Stromal cell of bone marrow (primary cell): ENCODE measurements at regions not wholly inside any gene's neighbourhood (a gene's known extent, or its start where the extent isn't known, plus 50 kb on each side); places are given as distances from the start of the nearest gene placed in this dataset.

ENCODE experiments used
- DNase-seq: peaks from one replicate; pipeline ENCODE4 v3.0.0-alpha.2; 2012; ENCODE audit warnings: low read depth

- DNase-seq = no peak
Observed at GRCh38 chr9:1201901-1202300, 151.7 kb downstream of the DMRT2 start.

DNA sequence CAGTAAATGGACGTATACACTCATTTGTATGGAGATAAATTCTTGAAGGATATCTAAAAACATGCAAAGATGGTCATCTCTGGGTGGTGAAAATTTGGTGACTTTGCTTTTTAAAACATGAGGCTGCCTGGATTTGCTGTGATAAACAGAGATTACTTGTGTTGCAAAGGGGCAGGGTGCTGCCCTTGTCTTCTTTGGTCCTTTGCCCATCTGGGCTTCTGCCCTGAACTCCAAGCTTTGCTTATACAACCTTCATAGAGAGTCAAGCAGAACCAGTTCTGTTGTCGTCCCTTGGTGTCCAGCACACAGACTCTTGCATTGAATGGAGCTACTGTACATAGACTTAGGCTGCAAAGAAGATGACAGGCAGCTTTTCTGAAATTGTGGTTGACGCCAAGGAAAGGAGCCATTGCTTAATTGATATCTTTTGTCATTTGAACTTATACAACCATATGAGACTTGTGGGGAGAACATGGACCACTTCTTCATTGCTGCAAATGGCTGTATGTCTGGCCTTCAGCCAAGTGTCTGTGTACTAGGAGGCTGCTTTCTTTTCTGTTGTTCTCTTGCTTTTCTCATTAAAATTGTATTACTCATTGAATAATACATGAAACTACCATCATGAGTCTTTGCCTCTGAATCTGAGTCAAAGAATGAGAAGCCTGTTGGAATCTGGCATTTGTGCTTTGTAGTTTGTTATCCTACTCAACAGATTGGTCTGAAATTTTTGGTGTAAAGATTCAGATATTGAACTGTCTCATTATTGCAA is 152.5 kb downstream of the DMRT2 start:
- no peak for DNase-seq

DNA sequence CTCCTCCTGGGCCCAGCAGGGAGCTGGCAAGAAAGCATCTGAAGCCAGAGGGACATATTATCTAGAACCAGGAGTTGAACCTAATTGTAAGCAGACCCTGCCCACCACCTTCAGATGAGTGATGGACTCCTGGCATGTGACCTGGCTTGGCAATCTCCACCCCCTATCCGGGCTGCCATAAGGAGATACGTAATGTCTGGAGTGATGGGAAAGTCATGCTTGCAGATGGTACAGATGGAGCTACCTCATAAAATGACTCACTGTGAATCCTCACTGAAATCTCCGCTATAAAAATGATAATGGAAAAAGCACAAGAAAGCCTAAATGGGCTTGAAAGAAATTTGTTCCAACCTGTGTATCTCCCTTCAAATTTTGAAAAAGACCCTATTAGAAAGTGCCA is 157.5 kb downstream of the DMRT2 start:
- no peak for DNase-seq

- DNase-seq = peak; percentile 19
Observed at GRCh38 chr9:1208157-1208556, 158.0 kb downstream of the DMRT2 start.

DNA sequence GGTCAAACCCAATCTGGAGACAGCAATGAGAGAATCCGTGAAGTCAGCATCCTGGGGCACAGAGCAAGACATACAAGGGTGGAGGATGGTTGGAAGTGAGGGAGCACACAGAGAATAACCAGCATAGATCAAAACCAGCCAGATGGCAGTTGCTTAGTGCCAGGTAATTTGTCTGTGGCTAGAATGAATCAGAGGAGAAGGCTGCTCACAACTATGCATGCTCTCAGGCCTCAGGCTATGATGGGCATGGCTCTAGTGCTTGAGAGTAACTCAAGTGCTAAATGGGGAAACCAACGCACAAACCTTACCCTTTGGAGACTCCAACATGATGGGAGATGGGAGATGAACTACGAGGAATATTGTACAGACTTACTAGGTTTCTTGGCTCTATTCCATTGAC is 160.8 kb downstream of the DMRT2 start:
- no peak for DNase-seq

- no peak for DNase-seq
Observed at GRCh38 chr9:1216532-1216931, 166.4 kb downstream of the DMRT2 start.

- DNase-seq = no peak
Observed at GRCh38 chr9:1217076-1217475, 166.9 kb downstream of the DMRT2 start.

DNA sequence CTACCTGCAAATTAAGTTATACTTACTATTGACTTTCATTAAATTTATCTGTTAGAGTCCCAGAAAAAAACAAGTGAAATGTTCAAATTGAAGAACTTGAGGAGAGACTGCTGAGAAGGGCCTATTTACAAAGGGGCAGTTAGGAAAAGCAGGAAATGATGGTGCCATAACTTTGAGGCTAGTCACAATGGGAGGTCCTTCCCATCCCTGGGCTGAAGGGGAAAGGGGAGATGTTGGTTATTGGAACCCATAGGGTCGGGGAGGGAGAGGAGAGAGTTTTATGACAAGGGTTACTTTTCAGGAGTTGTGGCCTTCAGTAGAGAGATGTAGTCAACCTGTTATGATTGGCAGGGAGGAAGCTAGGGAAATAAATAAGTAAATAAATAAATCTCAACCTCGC is 169.1 kb downstream of the DMRT2 start:
- no peak for DNase-seq

GRCh38 chr9:1221298-1221697 is 171.1 kb downstream of the DMRT2 start:
- no peak for DNase-seq

GRCh38 chr9:1222511-1222910 is 172.4 kb downstream of the DMRT2 start:
- no peak for DNase-seq

DNA sequence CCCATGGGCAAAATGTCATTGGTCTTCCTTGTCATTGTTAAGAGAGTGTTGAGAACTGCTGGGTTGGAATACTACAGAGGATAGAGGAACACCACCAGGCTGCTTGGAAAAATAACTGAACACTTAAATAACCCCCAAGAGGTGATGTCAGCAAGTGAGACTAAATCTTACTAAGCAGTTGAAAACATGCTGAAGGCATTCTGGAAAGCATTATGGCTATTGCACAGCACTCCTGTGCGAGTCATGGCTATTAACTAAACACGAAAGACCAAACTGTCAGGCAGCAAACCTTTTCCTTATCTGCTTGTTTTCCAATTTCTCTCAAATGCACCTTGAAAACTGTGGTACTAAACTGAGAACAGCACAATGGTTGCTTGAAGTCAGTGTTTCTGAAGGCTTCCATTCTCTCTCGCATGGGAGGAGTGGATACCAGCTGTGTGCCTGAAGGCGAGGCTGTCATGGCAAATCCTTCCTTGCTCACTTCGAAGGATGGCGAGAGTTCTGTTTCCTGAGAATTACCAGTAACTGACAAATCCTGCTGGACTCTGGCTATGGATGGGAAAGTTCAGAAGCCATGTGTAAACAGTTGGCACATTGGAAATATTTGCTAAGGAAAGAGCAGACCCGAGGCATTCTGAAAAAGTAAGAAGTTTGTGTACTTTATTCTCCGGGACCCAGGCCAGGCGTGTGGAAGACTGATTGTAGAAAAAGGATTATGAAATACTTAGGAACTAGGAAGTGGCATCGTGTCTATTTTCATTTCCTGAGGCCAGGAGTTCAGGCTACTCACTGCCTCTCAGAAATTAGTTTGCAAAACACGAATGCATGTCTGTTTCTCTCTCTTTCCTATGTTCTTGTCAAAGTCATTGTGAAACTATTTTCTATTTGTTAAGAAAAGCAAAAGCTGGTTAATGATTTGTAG is 182.1 kb downstream of the DMRT2 start:
- peak; percentile 73 for DNase-seq

GRCh38 chr9:1233568-1233967 is 183.4 kb downstream of the DMRT2 start:
- no peak for DNase-seq

- DNase-seq = no peak
Observed at GRCh38 chr9:1235650-1236049, 185.5 kb downstream of the DMRT2 start.

DNA sequence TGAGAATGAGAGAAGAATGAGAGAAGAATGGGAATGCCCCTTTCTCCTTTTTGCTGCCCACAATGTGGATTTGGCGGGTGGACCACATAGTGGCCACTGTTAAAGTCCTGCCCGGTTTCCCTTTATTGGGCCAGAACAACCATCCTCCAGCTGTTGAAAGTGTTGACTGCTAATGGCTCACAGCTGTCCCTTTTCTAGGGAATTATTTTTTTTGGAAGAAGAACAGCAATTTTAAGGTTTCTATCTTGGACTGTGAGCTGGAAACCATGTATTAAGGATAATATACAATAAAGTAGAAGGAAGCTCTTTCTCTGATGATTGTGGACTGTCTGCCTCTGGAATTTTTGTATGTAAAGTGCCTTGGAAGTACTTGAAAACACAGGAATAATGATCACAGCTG is 185.9 kb downstream of the DMRT2 start:
- DNase-seq = no peak

DNA sequence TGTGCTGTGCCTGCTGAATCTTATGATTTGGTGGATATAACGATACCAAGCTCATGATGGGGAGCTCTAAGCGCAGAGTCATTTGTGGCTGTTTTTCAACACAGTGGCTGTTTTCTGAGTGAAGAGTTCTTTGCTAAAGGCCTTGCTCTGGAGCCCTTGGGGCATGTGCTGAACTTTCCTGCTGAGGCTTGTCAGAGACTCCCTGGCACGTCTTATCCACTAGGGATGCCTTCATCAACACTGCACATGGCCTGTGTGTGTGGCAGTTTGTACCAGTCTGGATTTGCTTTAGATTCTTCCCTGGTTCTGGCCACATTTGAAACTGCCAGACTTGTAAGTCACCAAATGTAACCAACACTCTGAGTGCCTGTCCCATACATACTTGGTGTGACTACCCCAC is 188.2 kb downstream of the DMRT2 start:
- no peak for DNase-seq

GRCh38 chr9:1248743-1249142 is 198.6 kb downstream of the DMRT2 start:
- no peak for DNase-seq

- DNase-seq = no peak
Observed at GRCh38 chr9:1253064-1253979, 203.2 kb downstream of the DMRT2 start.

DNA sequence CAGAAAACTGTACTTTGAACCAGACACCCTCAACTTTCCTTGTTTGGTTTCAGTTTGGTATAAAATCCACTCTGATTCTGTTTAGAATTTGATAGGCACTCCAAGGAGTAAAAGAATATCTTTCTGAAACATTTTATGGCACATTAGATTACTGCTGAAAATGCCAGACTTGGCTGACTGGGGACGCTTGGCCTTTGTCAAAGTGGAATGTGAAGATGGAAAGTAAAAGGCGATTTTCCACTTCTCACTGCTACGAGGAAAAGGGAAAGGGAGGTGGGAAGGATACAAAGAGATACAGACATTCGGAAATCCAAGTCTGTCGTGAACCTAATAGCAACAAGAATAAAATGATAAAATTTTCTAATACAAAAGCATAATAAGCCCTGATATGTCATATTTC is 203.9 kb downstream of the DMRT2 start:
- DNase-seq = no peak

DNA sequence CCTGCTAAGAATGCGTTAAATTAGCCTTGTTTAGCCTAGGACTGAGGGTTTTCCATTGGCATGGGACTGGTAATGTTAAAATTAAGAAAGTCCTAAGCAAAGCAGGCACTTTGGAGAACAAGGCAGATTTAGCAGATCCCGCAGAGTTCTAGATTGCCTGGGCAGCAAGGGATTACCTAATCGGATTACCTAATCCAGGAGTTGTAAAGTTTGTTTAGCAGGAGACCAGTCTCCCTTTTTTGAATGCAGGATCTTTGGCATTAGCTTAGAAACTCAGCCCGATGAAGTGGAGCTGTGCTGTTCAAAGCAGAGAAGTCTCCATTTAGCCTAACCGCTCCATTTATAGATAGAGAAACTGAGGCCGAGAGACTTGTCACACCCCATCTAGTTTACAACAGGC is 206.0 kb downstream of the DMRT2 start:
- no peak for DNase-seq

- DNase-seq = no peak
Observed at GRCh38 chr9:1261266-1261665, 211.1 kb downstream of the DMRT2 start.

GRCh38 chr9:1261879-1262766 is 212.0 kb downstream of the DMRT2 start:
- no peak for DNase-seq
